Lower lobe of right lung (tissue), 2 donors: ENCODE measurements at regions not wholly inside any gene's neighbourhood (a gene's known extent, or its start where the extent isn't known, plus 50 kb on each side); places are given as distances from the start of the nearest gene placed in this dataset.
A peak's percentile ranks its signal among the peaks of the same experiment; 100 is the strongest.

Experiments
- ATAC-seq, 2 donors: fragments of 200-7000 bp; cut with Tn5 transposase; one replicate each; pipeline ENCODE4 v1.9.1; 2020 to 2022; ENCODE audit warnings: mild to moderate bottlenecking in 2 of 2, moderate library complexity in 2 of 2
- DNase-seq: peaks from one replicate; pipeline ENCODE4 v3.0.0-alpha.2; 2020
- H3K27ac ChIP-seq: fragments of 200-600 bp; one replicate; pipeline ENCODE4 v1.8.0; 2022
- H3K27me3 ChIP-seq: fragments of 200-600 bp; one replicate; pipeline ENCODE4 v1.8.0; 2022; ENCODE audit warnings: low read depth
- H3K36me3 ChIP-seq: fragments of 200-600 bp; one replicate; pipeline ENCODE4 v1.8.0; 2022; ENCODE audit warnings: mild to moderate bottlenecking
- H3K4me1 ChIP-seq: fragments of 200-600 bp; one replicate; pipeline ENCODE4 v1.8.0; 2022
- H3K4me3 ChIP-seq: fragments of 200-600 bp; one replicate; pipeline ENCODE4 v1.8.0; 2022; ENCODE audit warnings: mild to moderate bottlenecking
- H3K9me3 ChIP-seq: fragments of 200-600 bp; one replicate; pipeline ENCODE4 v1.8.0; 2022
- intact Hi-C: fragments of 100-400 bp; cut with DNase I; formaldehyde crosslinking; loops from one replicate; pipeline ENCODE4 v1.11.0; 2022
- TF ChIP-seq, protein P1 (sequence below): fragments of 200-600 bp; IDR thresholded peaks from one replicate; pipeline ENCODE4 v1.8.0; 2022; ENCODE audit warnings: antibody characterized with exemption, mild to moderate bottlenecking
- donor health status: DM: no; HTN: yes; CAD: no; lungs with severe emphysema.

DNA sequence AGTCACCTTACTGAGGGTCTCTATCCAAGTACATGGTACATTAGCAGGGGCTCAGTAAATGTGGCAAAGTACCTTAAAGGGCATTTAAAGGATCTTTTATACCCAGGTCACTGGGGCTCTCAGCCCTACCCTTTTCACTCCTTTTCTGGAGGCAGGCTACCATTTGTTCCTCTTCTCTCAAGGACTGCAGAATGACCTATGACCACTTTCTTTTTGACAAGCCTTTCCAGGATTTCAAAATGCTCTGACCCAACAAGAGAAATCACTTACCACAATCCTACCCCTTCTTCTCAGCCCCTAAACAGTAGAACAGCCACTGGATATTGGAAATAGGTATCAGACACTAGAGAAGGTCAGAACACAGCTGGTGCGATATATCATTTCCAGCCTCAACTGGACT is 221.8 kb upstream of the TPRG1 start:
- H3K27me3 ChIP-seq, result no peaks in the 10 kb centered on the region
- H3K4me1 ChIP-seq, result peaks cover 64% of the 10 kb centered on the region
- no peaks in the 10 kb centered on the region for H3K9me3 ChIP-seq
- intact Hi-C loops, result no loop called here
- H3K27ac ChIP-seq, result peak overlapping the region; percentile 95
- no peaks in the 10 kb centered on the region for H3K36me3 ChIP-seq
- no peak overlapping the region for H3K4me3 ChIP-seq
- TF ChIP-seq, protein P1, sequence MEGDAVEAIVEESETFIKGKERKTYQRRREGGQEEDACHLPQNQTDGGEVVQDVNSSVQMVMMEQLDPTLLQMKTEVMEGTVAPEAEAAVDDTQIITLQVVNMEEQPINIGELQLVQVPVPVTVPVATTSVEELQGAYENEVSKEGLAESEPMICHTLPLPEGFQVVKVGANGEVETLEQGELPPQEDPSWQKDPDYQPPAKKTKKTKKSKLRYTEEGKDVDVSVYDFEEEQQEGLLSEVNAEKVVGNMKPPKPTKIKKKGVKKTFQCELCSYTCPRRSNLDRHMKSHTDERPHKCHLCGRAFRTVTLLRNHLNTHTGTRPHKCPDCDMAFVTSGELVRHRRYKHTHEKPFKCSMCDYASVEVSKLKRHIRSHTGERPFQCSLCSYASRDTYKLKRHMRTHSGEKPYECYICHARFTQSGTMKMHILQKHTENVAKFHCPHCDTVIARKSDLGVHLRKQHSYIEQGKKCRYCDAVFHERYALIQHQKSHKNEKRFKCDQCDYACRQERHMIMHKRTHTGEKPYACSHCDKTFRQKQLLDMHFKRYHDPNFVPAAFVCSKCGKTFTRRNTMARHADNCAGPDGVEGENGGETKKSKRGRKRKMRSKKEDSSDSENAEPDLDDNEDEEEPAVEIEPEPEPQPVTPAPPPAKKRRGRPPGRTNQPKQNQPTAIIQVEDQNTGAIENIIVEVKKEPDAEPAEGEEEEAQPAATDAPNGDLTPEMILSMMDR, result no peak
- ATAC-seq (no peak), DNase-seq (no peak)

DNA sequence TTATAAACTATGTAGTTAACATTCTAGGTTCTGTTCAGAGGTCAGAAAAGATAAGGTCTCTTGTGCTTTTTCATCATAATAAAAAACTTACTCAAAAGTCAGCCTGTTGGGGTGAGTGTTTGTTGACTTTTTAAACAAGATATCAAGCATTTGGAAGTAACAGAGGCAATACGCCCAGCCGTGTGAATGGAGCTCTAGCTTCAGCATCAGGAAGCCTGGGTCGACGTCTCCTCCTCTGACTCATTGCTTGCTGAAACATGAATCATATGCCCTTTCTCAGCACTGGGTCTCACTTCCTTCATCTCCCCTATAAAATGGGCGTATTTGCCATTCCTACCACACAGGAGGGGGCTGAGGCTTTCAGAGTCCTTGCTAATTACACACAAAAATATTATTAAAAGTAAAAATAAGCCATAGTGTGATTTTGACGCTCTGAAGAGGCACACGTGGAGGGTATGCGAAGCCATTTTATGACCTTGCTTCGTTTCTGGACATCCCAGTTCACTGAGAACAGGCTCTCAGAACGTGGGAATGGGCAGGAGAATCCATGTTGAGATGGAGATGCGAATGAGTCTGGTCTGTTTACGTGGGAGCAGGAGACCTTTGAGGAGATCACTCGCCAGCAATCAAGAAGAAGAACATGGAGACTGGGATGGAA is 220.8 kb upstream of the TPRG1 start:
- Histone ChIP-seq H3K36me3 (no peaks in the 10 kb centered on the region), H3K27ac (peak overlapping the region; percentile 95), H3K9me3 (no peaks in the 10 kb centered on the region), H3K4me3 (no peak overlapping the region), H3K4me1 (peaks cover 57% of the 10 kb centered on the region), H3K27me3 (no peaks in the 10 kb centered on the region)
- intact Hi-C loops, result no loop called here
- ATAC-seq (peak; percentile 51 to 67), DNase-seq (peak; percentile 75)
- TF ChIP-seq, protein P1, result no peak

DNA sequence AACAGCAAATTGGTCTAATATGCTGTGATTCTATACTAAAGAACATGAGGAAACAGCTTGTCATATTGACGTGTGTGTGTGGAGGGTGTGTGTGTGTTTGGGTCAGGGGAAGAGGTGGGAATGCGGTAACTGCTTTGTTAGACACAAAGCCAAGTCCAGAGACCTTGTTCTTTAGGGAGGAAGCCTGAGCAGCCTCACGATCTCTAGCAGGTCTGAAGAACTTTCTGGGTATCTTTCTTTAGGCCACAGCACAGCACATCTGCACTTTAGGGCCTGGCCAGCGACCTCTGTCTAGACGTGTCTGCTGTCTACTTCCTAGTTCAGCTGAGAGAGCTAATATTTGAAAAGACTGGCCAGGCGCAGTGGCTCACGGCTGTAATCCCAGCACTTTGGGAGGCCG is 220.0 kb upstream of the TPRG1 start:
- no peaks in the 10 kb centered on the region for H3K36me3 ChIP-seq
- intact Hi-C loops, result no loop called here
- ATAC-seq, result no peak
- peak overlapping the region; percentile 95 for H3K27ac ChIP-seq
- TF ChIP-seq, protein P1, result no peak
- peaks cover 49% of the 10 kb centered on the region for H3K4me1 ChIP-seq
- no peak overlapping the region for H3K4me3 ChIP-seq
- H3K27me3 ChIP-seq, result no peaks in the 10 kb centered on the region
- no peak for DNase-seq
- H3K9me3 ChIP-seq, result no peaks in the 10 kb centered on the region

DNA sequence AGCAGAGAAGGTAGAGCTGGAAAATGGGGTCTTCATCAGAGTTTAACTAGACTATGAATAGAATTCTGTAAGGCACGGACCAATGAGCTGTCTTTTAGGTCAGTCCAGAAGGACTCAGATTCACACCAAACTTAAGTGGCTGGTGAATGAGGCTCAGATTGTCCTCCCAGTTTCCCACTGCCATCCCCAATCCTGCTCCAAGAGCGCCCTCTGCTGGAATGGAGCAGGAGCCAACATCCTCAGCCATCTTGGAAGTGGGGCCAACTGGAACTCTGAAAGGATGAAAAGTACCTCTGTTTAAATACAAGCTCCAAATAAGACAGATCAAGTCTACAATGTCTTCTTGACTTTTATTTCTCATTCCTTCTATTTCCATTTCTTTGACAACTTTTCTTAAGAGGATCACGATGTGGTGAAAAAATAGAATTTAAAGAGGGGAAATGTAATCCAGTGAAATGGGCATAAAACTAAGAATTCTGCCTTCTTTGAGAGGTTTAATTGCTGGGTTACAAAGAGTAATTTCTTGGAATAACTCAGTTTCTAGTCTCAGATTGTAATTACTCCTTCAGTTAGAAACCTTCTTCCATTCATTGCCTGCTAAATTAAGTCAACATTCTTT is 217.1 kb upstream of the TPRG1 start:
- H3K36me3 ChIP-seq, result no peaks in the 10 kb centered on the region
- DNase-seq (peak; percentile 81), ATAC-seq (peak; percentile 77 to 84)
- TF ChIP-seq, protein P1, result peak; percentile 97
- H3K9me3 ChIP-seq, result no peaks in the 10 kb centered on the region
- H3K4me3 ChIP-seq, result no peak overlapping the region
- no peaks in the 10 kb centered on the region for H3K27me3 ChIP-seq
- peaks cover 24% of the 10 kb centered on the region for H3K4me1 ChIP-seq
- H3K27ac ChIP-seq, result no peak overlapping the region
- intact Hi-C loops, result no loop called here

DNA sequence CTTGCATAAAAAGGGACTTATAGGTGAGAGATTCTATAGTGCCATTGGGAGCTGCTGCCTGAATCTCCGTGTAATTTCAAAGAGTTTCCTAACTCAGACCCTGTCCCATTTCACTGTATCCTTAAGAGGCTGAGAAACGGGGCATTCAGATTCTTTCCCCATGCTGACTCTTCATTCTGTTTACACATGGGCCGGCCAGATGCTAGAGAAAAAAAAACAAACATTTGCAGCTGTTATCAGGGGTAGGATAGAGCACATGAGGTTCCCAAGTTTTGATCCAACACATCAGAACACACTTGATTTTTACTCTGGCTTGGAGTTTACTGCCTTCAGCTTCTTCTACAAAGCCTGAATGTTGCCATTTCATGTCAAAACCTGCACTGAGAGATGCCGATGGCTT is 215.9 kb upstream of the TPRG1 start:
- intact Hi-C loops, result no loop called here
- H3K9me3 ChIP-seq, result no peaks in the 10 kb centered on the region
- TF ChIP-seq, protein P1, result no peak
- peak; percentile 43 to 54 for ATAC-seq
- no peaks in the 10 kb centered on the region for H3K36me3 ChIP-seq
- H3K4me1 ChIP-seq, result peaks cover 11% of the 10 kb centered on the region
- H3K4me3 ChIP-seq, result no peak overlapping the region
- DNase-seq, result no peak
- peak overlapping the region; percentile 51 for H3K27ac ChIP-seq
- no peaks in the 10 kb centered on the region for H3K27me3 ChIP-seq
